ENCODE measurements at regions not wholly inside any gene's neighbourhood (a gene's known extent, or its start where the extent isn't known, plus 50 kb on each side); places are given as distances from the start of the nearest gene placed in this dataset.

DNA sequence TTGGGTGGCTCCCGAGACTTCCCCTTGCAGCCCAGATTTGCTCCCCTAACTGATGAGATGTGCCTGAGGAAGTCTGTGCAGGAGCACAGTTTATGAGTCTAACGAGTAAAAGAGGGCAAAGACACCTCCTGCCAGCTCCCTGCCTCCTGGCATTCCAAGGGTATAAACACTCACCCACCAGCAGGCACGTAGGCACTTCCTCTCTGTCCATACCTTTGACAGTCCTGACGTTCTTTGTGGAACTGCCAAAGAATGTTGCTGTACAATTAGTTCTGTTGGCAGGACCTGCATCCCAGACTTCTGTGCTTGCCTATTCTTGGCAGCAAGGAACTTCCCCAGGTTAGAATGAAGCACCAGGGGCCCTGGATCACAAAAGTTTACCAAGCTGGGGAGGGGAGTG is 889.3 kb downstream of the BCL11B start:
- Histone ChIP-seq H3K36me3 (ENCODE audit: control insufficient read depth, insufficient read depth, low read length) (no peaks in the 10 kb centered on the region), H3K4me2 (ENCODE audit: low read length) (no peak overlapping the region), H3K27ac (no peak overlapping the region), H3K9me3 (ENCODE audit: control insufficient read depth, low read length) (no peaks in the 10 kb centered on the region), H3K79me2 (no peaks in the 10 kb centered on the region), H2AFZ (no peak overlapping the region), H3K27me3 (ENCODE audit: control insufficient read depth, insufficient read depth, low read length) (no peaks in the 10 kb centered on the region), H3K4me3 (ENCODE audit: low read depth, low read length) (no peak overlapping the region), H3K4me1 (no peaks in the 10 kb centered on the region), H3K9ac (no peak overlapping the region)
- TF ChIP-seq, protein P1, sequence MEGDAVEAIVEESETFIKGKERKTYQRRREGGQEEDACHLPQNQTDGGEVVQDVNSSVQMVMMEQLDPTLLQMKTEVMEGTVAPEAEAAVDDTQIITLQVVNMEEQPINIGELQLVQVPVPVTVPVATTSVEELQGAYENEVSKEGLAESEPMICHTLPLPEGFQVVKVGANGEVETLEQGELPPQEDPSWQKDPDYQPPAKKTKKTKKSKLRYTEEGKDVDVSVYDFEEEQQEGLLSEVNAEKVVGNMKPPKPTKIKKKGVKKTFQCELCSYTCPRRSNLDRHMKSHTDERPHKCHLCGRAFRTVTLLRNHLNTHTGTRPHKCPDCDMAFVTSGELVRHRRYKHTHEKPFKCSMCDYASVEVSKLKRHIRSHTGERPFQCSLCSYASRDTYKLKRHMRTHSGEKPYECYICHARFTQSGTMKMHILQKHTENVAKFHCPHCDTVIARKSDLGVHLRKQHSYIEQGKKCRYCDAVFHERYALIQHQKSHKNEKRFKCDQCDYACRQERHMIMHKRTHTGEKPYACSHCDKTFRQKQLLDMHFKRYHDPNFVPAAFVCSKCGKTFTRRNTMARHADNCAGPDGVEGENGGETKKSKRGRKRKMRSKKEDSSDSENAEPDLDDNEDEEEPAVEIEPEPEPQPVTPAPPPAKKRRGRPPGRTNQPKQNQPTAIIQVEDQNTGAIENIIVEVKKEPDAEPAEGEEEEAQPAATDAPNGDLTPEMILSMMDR (IDR thresholded peaks at IDR 0.05): no peak

- no peak overlapping the region for H3K4me3 ChIP-seq (ENCODE audit: low read depth, low read length)
- H3K9me3 ChIP-seq (ENCODE audit: control insufficient read depth, low read length): no peaks in the 10 kb centered on the region
- H3K4me1 ChIP-seq: no peaks in the 10 kb centered on the region
- TF ChIP-seq, protein P1 (IDR thresholded peaks at IDR 0.05): no peak
- no peak overlapping the region for H3K27ac ChIP-seq
- H2AFZ ChIP-seq: no peak overlapping the region
- no peaks in the 10 kb centered on the region for H3K79me2 ChIP-seq
- no peaks in the 10 kb centered on the region for H3K36me3 ChIP-seq (ENCODE audit: control insufficient read depth, insufficient read depth, low read length)
- no peak overlapping the region for H3K9ac ChIP-seq
- H3K4me2 ChIP-seq (ENCODE audit: low read length): no peak overlapping the region
- H3K27me3 ChIP-seq (ENCODE audit: control insufficient read depth, insufficient read depth, low read length): no peaks in the 10 kb centered on the region
These were observed 886.1 kb downstream of the BCL11B start for GRCh38 chr14:98385851-98386250.

DNA sequence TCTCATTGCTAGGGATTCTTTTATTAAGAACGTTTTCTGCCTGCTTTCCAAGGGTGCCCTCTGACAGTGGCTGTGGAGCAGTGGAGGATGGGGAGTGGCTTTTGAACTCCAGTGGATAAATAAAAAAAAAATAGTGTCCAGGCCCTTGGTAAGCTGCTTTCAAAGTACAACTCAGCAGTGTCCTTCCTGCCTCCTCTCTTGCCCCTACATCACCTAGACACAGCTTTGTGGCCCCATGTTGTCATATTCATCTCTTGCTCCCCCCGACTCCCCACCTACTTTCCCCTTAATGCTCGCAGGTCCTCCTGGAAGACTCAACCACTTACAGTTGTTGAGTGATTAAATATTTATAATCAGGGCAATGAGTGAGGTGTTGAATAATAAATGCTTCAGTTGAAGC is 880.9 kb downstream of the BCL11B start:
- TF ChIP-seq, protein P1 (IDR thresholded peaks at IDR 0.05): no peak
- H3K9me3 ChIP-seq (ENCODE audit: control insufficient read depth, low read length): no peaks in the 10 kb centered on the region
- H3K4me2 ChIP-seq (ENCODE audit: low read length): no peak overlapping the region
- H3K4me1 ChIP-seq: no peaks in the 10 kb centered on the region
- H3K27me3 ChIP-seq (ENCODE audit: control insufficient read depth, insufficient read depth, low read length): no peaks in the 10 kb centered on the region
- H3K4me3 ChIP-seq (ENCODE audit: low read depth, low read length): no peak overlapping the region
- no peak overlapping the region for H3K9ac ChIP-seq
- H3K79me2 ChIP-seq: no peaks in the 10 kb centered on the region
- no peak overlapping the region for H3K27ac ChIP-seq
- H3K36me3 ChIP-seq (ENCODE audit: control insufficient read depth, insufficient read depth, low read length): no peaks in the 10 kb centered on the region
- H2AFZ ChIP-seq: no peak overlapping the region

- Histone ChIP-seq H3K4me1 (no peaks in the 10 kb centered on the region), H3K79me2 (no peaks in the 10 kb centered on the region), H3K27me3 (ENCODE audit: control insufficient read depth, insufficient read depth, low read length) (no peaks in the 10 kb centered on the region), H3K4me2 (ENCODE audit: low read length) (no peak overlapping the region), H3K9ac (no peak overlapping the region), H3K36me3 (ENCODE audit: control insufficient read depth, insufficient read depth, low read length) (no peaks in the 10 kb centered on the region), H2AFZ (no peak overlapping the region), H3K9me3 (ENCODE audit: control insufficient read depth, low read length) (no peaks in the 10 kb centered on the region), H3K4me3 (ENCODE audit: low read depth, low read length) (no peak overlapping the region), H3K27ac (no peak overlapping the region)
- TF ChIP-seq, protein P1 (IDR thresholded peaks at IDR 0.05): no peak
These were observed 878.5 kb downstream of the BCL11B start for GRCh38 chr14:98393527-98393926.

- Histone ChIP-seq H3K4me1 (no peaks in the 10 kb centered on the region), H3K4me3 (ENCODE audit: low read depth, low read length) (no peak overlapping the region), H3K27me3 (ENCODE audit: control insufficient read depth, insufficient read depth, low read length) (no peaks in the 10 kb centered on the region), H3K27ac (no peak overlapping the region), H3K36me3 (ENCODE audit: control insufficient read depth, insufficient read depth, low read length) (no peaks in the 10 kb centered on the region), H2AFZ (no peak overlapping the region), H3K4me2 (ENCODE audit: low read length) (no peak overlapping the region), H3K79me2 (no peaks in the 10 kb centered on the region), H3K9me3 (ENCODE audit: control insufficient read depth, low read length) (no peaks in the 10 kb centered on the region), H3K9ac (no peak overlapping the region)
- TF ChIP-seq, protein P1 (IDR thresholded peaks at IDR 0.05): no peak
These were observed 867.2 kb downstream of the BCL11B start for GRCh38 chr14:98404811-98405210.
